ENCODE measurements at regions not wholly inside any gene's neighbourhood (a gene's known extent, or its start where the extent isn't known, plus 50 kb on each side); places are given as distances from the start of the nearest gene placed in this dataset.

GRCh38 chr15:98296653-98297052, 336.1 kb downstream of the ARRDC4 start:
- Histone ChIP-seq H3K79me2 (ENCODE audit: control insufficient read depth, insufficient read depth, low read length) (no peaks in the 10 kb centered on the region), H3K27ac (ENCODE audit: insufficient read depth, low read length) (no peak overlapping the region), H3K4me3 (replicated peaks in 1 of 4; ENCODE audit: control extremely low read depth in 1 of 4, insufficient read depth in 1 of 4, low read depth in 3 of 4, low read length in 4 of 4) (no peak overlapping the region), H3K36me3 (ENCODE audit: control insufficient read depth, insufficient read depth, low read length) (no peaks in the 10 kb centered on the region), H3K9ac (ENCODE audit: insufficient read depth, low read length) (no peak overlapping the region), H3K4me2 (ENCODE audit: extremely low read depth, insufficient read depth, low read length) (no peak overlapping the region), H3K4me1 (ENCODE audit: control insufficient read depth, extremely low read depth, insufficient read depth, low read length) (no peaks in the 10 kb centered on the region), H3K9me3 (ENCODE audit: control insufficient read depth, insufficient read depth, low read depth, low read length) (no peaks in the 10 kb centered on the region), H2AFZ (ENCODE audit: low read length) (no peak overlapping the region), H3K27me3 (ENCODE audit: control insufficient read depth, insufficient read depth, low read length) (no peaks in the 10 kb centered on the region), H4K20me1 (ENCODE audit: control insufficient read depth, extremely low read depth, insufficient read depth, low read length) (no peaks in the 10 kb centered on the region)
- TF ChIP-seq CTCF (conservative IDR thresholded peaks at IDR 0.05 in 1 of 2, IDR thresholded peaks at IDR 0.05 in 1 of 2; ENCODE audit: low read depth in 1 of 2, low read length in 2 of 2), result no peak
- TF ChIP-seq EZH2 (IDR thresholded peaks at IDR 0.05; ENCODE audit: low read length, missing control alignments), result no peak
- no peak for DNase-seq (ENCODE audit: low read depth in 2 of 2)

GRCh38 chr15:98304371-98304770, 343.9 kb downstream of the ARRDC4 start:
- H4K20me1 ChIP-seq (ENCODE audit: control insufficient read depth, extremely low read depth, insufficient read depth, low read length), result no peaks in the 10 kb centered on the region
- TF ChIP-seq EZH2 (IDR thresholded peaks at IDR 0.05; ENCODE audit: low read length, missing control alignments), result no peak
- TF ChIP-seq CTCF (conservative IDR thresholded peaks at IDR 0.05 in 1 of 2, IDR thresholded peaks at IDR 0.05 in 1 of 2; ENCODE audit: low read depth in 1 of 2, low read length in 2 of 2), result no peak
- no peaks in the 10 kb centered on the region for H3K9me3 ChIP-seq (ENCODE audit: control insufficient read depth, insufficient read depth, low read depth, low read length)
- no peaks in the 10 kb centered on the region for H3K79me2 ChIP-seq (ENCODE audit: control insufficient read depth, insufficient read depth, low read length)
- no peak overlapping the region for H3K4me3 ChIP-seq (replicated peaks in 1 of 4; ENCODE audit: control extremely low read depth in 1 of 4, insufficient read depth in 1 of 4, low read depth in 3 of 4, low read length in 4 of 4)
- no peak overlapping the region for H2AFZ ChIP-seq (ENCODE audit: low read length)
- no peaks in the 10 kb centered on the region for H3K27me3 ChIP-seq (ENCODE audit: control insufficient read depth, insufficient read depth, low read length)
- no peak overlapping the region for H3K4me2 ChIP-seq (ENCODE audit: extremely low read depth, insufficient read depth, low read length)
- no peaks in the 10 kb centered on the region for H3K4me1 ChIP-seq (ENCODE audit: control insufficient read depth, extremely low read depth, insufficient read depth, low read length)
- no peaks in the 10 kb centered on the region for H3K36me3 ChIP-seq (ENCODE audit: control insufficient read depth, insufficient read depth, low read length)
- DNase-seq (ENCODE audit: low read depth in 2 of 2), result no peak
- no peak overlapping the region for H3K9ac ChIP-seq (ENCODE audit: insufficient read depth, low read length)
- no peak overlapping the region for H3K27ac ChIP-seq (ENCODE audit: insufficient read depth, low read length)

GRCh38 chr15:98308117-98308516, 340.2 kb upstream of the IGF1R start:
- H3K27ac ChIP-seq (ENCODE audit: insufficient read depth, low read length), result no peak overlapping the region
- no peaks in the 10 kb centered on the region for H4K20me1 ChIP-seq (ENCODE audit: control insufficient read depth, extremely low read depth, insufficient read depth, low read length)
- no peaks in the 10 kb centered on the region for H3K9me3 ChIP-seq (ENCODE audit: control insufficient read depth, insufficient read depth, low read depth, low read length)
- no peaks in the 10 kb centered on the region for H3K36me3 ChIP-seq (ENCODE audit: control insufficient read depth, insufficient read depth, low read length)
- H3K9ac ChIP-seq (ENCODE audit: insufficient read depth, low read length), result no peak overlapping the region
- no peaks in the 10 kb centered on the region for H3K27me3 ChIP-seq (ENCODE audit: control insufficient read depth, insufficient read depth, low read length)
- no peaks in the 10 kb centered on the region for H3K79me2 ChIP-seq (ENCODE audit: control insufficient read depth, insufficient read depth, low read length)
- H2AFZ ChIP-seq (ENCODE audit: low read length), result no peak overlapping the region
- no peak overlapping the region for H3K4me2 ChIP-seq (ENCODE audit: extremely low read depth, insufficient read depth, low read length)
- no peaks in the 10 kb centered on the region for H3K4me1 ChIP-seq (ENCODE audit: control insufficient read depth, extremely low read depth, insufficient read depth, low read length)
- no peak overlapping the region for H3K4me3 ChIP-seq (replicated peaks in 1 of 4; ENCODE audit: control extremely low read depth in 1 of 4, insufficient read depth in 1 of 4, low read depth in 3 of 4, low read length in 4 of 4)
- TF ChIP-seq EZH2 (IDR thresholded peaks at IDR 0.05; ENCODE audit: low read length, missing control alignments) (no peak), CTCF (conservative IDR thresholded peaks at IDR 0.05 in 1 of 2, IDR thresholded peaks at IDR 0.05 in 1 of 2; ENCODE audit: low read depth in 1 of 2, low read length in 2 of 2) (no peak)
- no peak for DNase-seq (ENCODE audit: low read depth in 2 of 2)
